HG03103 (cell line): ENCODE measurements at regions not wholly inside any gene's neighbourhood (a gene's known extent, or its start where the extent isn't known, plus 50 kb on each side); places are given as distances from the start of the nearest gene placed in this dataset.

Experiments
- ATAC-seq: cut with Tn5 transposase; IDR thresholded peaks from one replicate; pipeline ENCODE4 v1.9.1; 2021; ENCODE audit warnings: low read depth; ENCODE audit not compliant: unreplicated experiment

GRCh38 chr9:90002397-90003271 lies 397.8 kb downstream of the GADD45G start:
- no peak for ATAC-seq

GRCh38 chr9:90005388-90005787 lies 400.6 kb downstream of the GADD45G start:
- ATAC-seq: no peak

GRCh38 chr9:90007516-90008440 lies 403.0 kb downstream of the GADD45G start:
- ATAC-seq: no peak

- ATAC-seq: no peak
Measured at GRCh38 chr9:90009447-90009846, 404.6 kb downstream of the GADD45G start.

GRCh38 chr9:90010793-90011192 lies 406.0 kb downstream of the GADD45G start:
- ATAC-seq: no peak

- ATAC-seq: no peak
Measured at GRCh38 chr9:90012949-90013348, 408.1 kb downstream of the GADD45G start.

GRCh38 chr9:90013778-90014177 lies 409.0 kb downstream of the GADD45G start:
- ATAC-seq: no peak

- ATAC-seq: no peak
Measured at GRCh38 chr9:90014421-90014820, 409.6 kb downstream of the GADD45G start.

GRCh38 chr9:90016272-90016671 lies 411.5 kb downstream of the GADD45G start:
- ATAC-seq: no peak

GRCh38 chr9:90017679-90018078 lies 412.9 kb downstream of the GADD45G start:
- no peak for ATAC-seq

GRCh38 chr9:90018688-90019087 lies 413.9 kb downstream of the GADD45G start:
- ATAC-seq: no peak

- ATAC-seq: no peak
Measured at GRCh38 chr9:90019626-90020025, 414.8 kb downstream of the GADD45G start.

- ATAC-seq: no peak
Measured at GRCh38 chr9:90020276-90020871, 415.6 kb downstream of the GADD45G start.

- ATAC-seq: no peak
Measured at GRCh38 chr9:90021216-90021906, 416.5 kb downstream of the GADD45G start.

- ATAC-seq: no peak
Measured at GRCh38 chr9:90022474-90022873, 417.7 kb downstream of the GADD45G start.

- no peak for ATAC-seq
Measured at GRCh38 chr9:90023861-90024260, 419.0 kb downstream of the GADD45G start.

- no peak for ATAC-seq
Measured at GRCh38 chr9:90024409-90024808, 419.6 kb downstream of the GADD45G start.

GRCh38 chr9:90024823-90025222 lies 420.0 kb downstream of the GADD45G start:
- ATAC-seq: no peak

- no peak for ATAC-seq
Measured at GRCh38 chr9:90025816-90026215, 421.0 kb downstream of the GADD45G start.

GRCh38 chr9:90027296-90027790 lies 422.5 kb downstream of the GADD45G start:
- no peak for ATAC-seq
